Gastroesophageal sphincter (tissue), 4 donors: ENCODE measurements at regions not wholly inside any gene's neighbourhood (a gene's known extent, or its start where the extent isn't known, plus 50 kb on each side); places are given as distances from the start of the nearest gene placed in this dataset.

Source experiments
- ATAC-seq: fragments of 150-250 bp; one replicate; pipeline ENCODE4 v1.9.1; 2016; ENCODE audit warnings: mild to moderate bottlenecking, moderate library complexity
- H3K27ac ChIP-seq, 4 donors: fragments of 200-600 bp; sonication (generic) in 3 of 4; 1 replicate in 3 of 4; 2 replicates in 1 of 4; pipeline ENCODE4 v1.5.1; 2016 to 2019
- H3K27me3 ChIP-seq: fragments of 200-600 bp; sonication (generic); one replicate; pipeline ENCODE4 v1.5.1; 2019
- H3K36me3 ChIP-seq, 2 donors: fragments of 200-600 bp; sonication (generic); one replicate each; pipeline ENCODE4 v1.5.1; 2019; ENCODE audit warnings: control low read depth in 1 of 2
- H3K4me1 ChIP-seq, 3 donors: fragments of 200-600 bp; sonication (generic); 1 replicate in 2 of 3; 2 replicates in 1 of 3; pipeline ENCODE4 v1.5.1; 2016 to 2019; ENCODE audit warnings: control low read depth in 2 of 3
- H3K4me3 ChIP-seq, 2 donors: fragments of 200-600 bp; sonication (generic); one replicate each; pipeline ENCODE4 v1.5.1; 2019; ENCODE audit warnings: mild to moderate bottlenecking in 1 of 2, moderate library complexity in 1 of 2
- H3K9me3 ChIP-seq, 3 donors: fragments of 200-600 bp; sonication (generic); one replicate each; pipeline ENCODE4 v1.5.1; 2017 to 2019; ENCODE audit warnings: control low read depth in 2 of 3
- EP300 ChIP-seq: sonication (generic); formaldehyde crosslinking; IDR thresholded peaks from one replicate; pipeline ENCODE4 v1.6.1; 2017; ENCODE audit warnings: antibody characterized with exemption, mild to moderate bottlenecking
- POLR2A ChIP-seq, 2 donors: fragments of 450-650 bp; IDR thresholded peaks; one replicate each; pipeline ENCODE4 v1.6.1; 2017; ENCODE audit warnings: antibody characterized with exemption in 2 of 2, mild to moderate bottlenecking in 2 of 2, moderate library complexity in 1 of 2
- POLR2AphosphoS5 ChIP-seq: sonication (generic); formaldehyde crosslinking; IDR thresholded peaks from one replicate; pipeline ENCODE4 v1.6.1; 2017; ENCODE audit warnings: antibody characterized with exemption
- WGBS, 2 donors: methylation state at CpG; one replicate each; pipeline ENCODE4 v1.1.5; 2018; ENCODE audit warnings: low coverage in 1 of 2; 5-methylcytosine and 5-hydroxymethylcytosine counted together
- TF ChIP-seq, protein P1 (sequence below), 4 experiments: fragments of 200-600 bp in 2 of 4; fragments of 450-650 bp in 2 of 4; sonication (generic) in 1 of 4; IDR thresholded peaks; one replicate each; pipeline ENCODE4 v1.5.1; 2017 to 2019; ENCODE audit warnings: antibody characterized with exemption in 4 of 4, mild to moderate bottlenecking in 2 of 4, moderate library complexity in 2 of 4

DNA sequence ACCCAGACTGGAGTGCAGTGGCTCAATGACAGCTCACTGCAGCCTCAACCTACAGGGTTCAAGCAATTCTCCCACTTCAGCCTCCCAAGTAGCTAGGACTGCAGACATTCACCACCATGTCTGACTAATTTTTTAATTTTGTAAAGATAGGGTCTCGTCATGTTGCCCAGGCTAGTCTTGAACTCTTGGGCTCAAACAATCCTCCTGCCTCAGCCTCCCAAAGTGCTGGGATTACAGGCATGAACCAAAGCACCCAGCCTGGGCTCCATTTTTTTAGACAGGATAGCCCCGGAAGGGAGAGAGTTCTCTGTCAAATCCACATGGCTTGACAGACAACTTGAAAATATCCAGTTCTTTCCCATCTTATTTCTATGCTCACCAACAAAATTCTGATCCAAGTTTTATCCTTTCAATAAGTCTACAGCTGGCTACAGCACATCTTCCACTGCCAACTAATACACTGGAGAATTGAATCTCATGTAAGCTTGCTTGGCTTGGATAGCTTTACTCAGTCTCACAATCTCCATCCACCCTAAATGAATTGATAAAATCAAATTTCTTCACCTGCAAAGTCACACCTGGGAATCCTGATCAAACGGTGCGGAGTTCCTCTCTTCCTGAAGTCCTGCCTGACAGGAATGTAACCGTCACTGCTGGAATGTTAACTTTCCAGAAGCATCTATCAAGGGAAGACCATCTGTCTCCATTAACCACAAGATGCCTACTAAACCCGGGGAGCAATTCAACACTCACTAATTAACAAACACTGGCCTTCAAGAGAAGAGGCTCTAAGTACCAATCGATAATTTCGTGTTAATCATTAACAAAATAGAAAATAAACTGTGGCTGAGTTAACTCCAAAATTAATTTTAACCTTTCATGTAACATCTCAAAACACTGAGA is 239.7 kb upstream of the MKLN1 start:
- peaks cover 4 to 92% (median 20%) of the 10 kb centered on the region in 3 donors for H3K4me1 ChIP-seq
- no peak overlapping the region for H3K4me3 ChIP-seq
- H3K27me3 ChIP-seq: no peaks in the 10 kb centered on the region
- no peak for ATAC-seq
- WGBS, 2 donors: 66 to 71% methylated on average over 7 to 8 of the region's 8 CpGs
- TF ChIP-seq EP300: no peak
- no peak for TF ChIP-seq POLR2AphosphoS5
- TF ChIP-seq, protein P1, sequence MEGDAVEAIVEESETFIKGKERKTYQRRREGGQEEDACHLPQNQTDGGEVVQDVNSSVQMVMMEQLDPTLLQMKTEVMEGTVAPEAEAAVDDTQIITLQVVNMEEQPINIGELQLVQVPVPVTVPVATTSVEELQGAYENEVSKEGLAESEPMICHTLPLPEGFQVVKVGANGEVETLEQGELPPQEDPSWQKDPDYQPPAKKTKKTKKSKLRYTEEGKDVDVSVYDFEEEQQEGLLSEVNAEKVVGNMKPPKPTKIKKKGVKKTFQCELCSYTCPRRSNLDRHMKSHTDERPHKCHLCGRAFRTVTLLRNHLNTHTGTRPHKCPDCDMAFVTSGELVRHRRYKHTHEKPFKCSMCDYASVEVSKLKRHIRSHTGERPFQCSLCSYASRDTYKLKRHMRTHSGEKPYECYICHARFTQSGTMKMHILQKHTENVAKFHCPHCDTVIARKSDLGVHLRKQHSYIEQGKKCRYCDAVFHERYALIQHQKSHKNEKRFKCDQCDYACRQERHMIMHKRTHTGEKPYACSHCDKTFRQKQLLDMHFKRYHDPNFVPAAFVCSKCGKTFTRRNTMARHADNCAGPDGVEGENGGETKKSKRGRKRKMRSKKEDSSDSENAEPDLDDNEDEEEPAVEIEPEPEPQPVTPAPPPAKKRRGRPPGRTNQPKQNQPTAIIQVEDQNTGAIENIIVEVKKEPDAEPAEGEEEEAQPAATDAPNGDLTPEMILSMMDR (IDR thresholded peaks at IDR 0.05): no peak
- no peak for TF ChIP-seq POLR2A (IDR thresholded peaks at IDR 0.05)
- no peaks in the 10 kb centered on the region for H3K9me3 ChIP-seq
- H3K27ac ChIP-seq: no peak overlapping the region
- H3K36me3 ChIP-seq: peaks cover 0 to 7% of the 10 kb centered on the region in 2 donors

DNA sequence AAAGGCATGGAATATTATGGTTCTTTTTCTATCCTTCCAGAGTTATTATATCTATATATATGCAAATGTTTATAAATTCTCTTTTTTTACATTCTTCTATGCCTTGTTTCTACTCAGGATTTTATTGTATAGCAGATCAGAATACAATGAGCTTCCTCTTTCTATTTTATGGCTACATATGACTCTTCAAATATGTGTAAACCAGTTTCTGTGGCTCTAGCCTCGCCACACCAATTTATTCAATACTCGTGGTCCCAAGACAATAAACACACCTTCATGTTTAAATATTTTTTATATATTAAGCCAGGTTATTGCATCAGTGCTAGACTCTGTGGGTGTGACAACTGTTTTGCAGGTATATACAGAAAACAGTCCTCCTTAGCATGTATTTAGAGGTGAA is 237.5 kb upstream of the MKLN1 start:
- TF ChIP-seq POLR2AphosphoS5 (no peak), POLR2A (IDR thresholded peaks at IDR 0.05) (no peak), EP300 (no peak)
- TF ChIP-seq, protein P1 (IDR thresholded peaks at IDR 0.05): no peak

DNA sequence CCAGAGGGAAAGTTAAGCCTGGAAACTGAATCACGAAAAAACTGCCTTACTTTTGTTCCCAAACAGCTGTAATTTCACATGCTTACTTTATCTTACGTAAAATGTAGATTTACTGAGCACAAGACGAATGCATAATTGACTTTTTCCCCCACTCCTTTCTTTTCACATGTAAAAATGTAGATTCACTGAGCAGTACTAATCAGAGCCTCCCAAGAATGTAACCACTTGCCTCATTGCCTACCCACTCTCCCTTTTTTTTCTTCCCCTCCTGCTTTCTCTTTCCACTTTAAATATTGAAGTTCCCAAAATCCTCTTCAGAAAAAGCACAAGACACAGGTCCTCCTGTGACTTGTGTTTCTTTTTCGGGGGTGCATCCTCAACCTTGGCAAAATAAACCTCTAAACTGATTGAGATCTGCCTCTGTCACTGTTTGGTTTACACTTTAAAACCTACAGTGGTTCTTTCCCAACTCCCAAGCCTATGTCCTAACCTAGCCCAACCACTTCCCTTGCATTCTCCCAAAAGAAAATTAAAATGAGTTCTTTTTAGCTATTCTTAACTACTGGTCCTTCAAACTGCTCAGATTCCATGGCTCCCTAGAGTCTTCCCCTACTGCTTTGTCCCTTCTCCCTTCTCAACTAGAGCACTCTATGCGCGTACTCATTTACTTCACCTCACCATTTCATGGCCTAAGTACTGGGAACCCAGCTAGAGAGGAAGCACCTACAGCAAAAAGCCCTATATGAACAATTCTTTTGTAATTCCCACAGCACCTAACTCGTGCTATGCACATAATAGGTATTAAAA is 236.6 kb upstream of the MKLN1 start:
- no peak overlapping the region for H3K4me3 ChIP-seq

More for the DNA sequence above, 237.5 kb upstream of the MKLN1 start:
- ATAC-seq: no peak
- H3K4me3 ChIP-seq: no peak overlapping the region
- peaks cover 0 to 20% of the 10 kb centered on the region in 2 donors for H3K36me3 ChIP-seq
- no peaks in the 10 kb centered on the region for H3K9me3 ChIP-seq
- H3K4me1 ChIP-seq: peaks cover 4 to 96% (median 20%) of the 10 kb centered on the region in 3 donors
- no peaks in the 10 kb centered on the region for H3K27me3 ChIP-seq
- 76 to 83% methylated on average over 2 of the region's 2 CpGs for WGBS, 2 donors
- H3K27ac ChIP-seq: no peak overlapping the region

DNA sequence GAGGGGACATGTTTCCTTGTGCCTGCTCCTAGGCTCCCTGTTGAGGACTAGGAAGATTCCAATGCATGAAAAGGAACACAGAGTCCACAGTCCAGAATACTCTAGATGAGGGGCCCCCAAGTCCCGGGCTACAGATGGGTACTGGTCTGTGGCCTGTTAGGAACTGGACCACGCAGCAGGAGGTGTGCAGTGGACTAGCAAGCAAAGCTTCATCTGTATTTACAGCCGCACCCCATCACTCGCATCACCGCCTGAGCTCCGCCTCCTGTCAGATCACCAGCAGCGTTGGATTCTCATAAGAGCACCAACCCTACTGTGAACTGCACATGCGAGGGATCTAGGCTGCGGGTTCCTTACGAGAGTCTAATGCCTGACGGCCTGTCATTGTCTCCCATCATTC is 233.0 kb upstream of the MKLN1 start:
- Histone ChIP-seq H3K9me3 (no peaks in the 10 kb centered on the region), H3K36me3 (peaks cover 0 to 19% of the 10 kb centered on the region in 2 donors), H3K4me3 (no peak overlapping the region), H3K27ac (no peak overlapping the region), H3K4me1 (peaks cover 4 to 100% (median 51%) of the 10 kb centered on the region in 3 donors), H3K27me3 (no peaks in the 10 kb centered on the region)
- ATAC-seq: no peak
- 96 to 100% methylated on average over 4 to 8 of the region's 11 CpGs for WGBS, 2 donors
- TF ChIP-seq POLR2A (IDR thresholded peaks at IDR 0.05): no peak

More for the DNA sequence above, 236.6 kb upstream of the MKLN1 start:
- WGBS, 2 donors: 75 to 82% methylated on average over 6 to 7 of the region's 7 CpGs
- Histone ChIP-seq H3K27me3 (no peaks in the 10 kb centered on the region), H3K36me3 (peaks cover 0 to 20% of the 10 kb centered on the region in 2 donors), H3K4me1 (peaks cover 4 to 99% (median 24%) of the 10 kb centered on the region in 3 donors), H3K27ac (peak overlapping the region in 1 of 4 donors; percentile 7), H3K9me3 (no peaks in the 10 kb centered on the region)
- TF ChIP-seq POLR2A (IDR thresholded peaks at IDR 0.05): no peak
- no peak for TF ChIP-seq EP300
- TF ChIP-seq, protein P1 (IDR thresholded peaks at IDR 0.05): no peak
- ATAC-seq: no peak

DNA sequence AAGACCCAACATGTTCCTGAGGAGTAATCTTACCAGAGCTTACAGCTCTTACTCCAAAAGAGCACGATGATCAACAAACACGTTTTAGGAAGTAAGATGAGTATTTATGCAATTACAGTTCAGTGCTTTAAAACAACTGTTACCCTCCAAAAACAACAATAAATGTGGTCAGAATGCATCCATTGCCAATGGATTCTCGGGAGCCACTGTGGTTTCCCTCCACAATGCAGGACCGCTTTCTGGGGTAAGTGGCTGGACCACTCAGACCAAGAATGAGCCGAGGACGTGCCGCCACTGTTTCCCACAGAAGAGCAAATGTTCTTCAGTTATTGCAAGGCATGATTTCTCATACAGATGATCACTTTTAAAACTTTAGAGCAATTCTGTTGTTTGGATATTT is 232.3 kb upstream of the MKLN1 start:
- WGBS, 2 donors: 80 to 88% methylated on average over 5 to 7 of the region's 7 CpGs
- Histone ChIP-seq H3K9me3 (no peaks in the 10 kb centered on the region), H3K27ac (no peak overlapping the region), H3K36me3 (peaks cover 0 to 19% of the 10 kb centered on the region in 2 donors), H3K27me3 (no peaks in the 10 kb centered on the region), H3K4me3 (no peak overlapping the region), H3K4me1 (peaks cover 4 to 100% (median 53%) of the 10 kb centered on the region in 3 donors)
- no peak for TF ChIP-seq POLR2A (IDR thresholded peaks at IDR 0.05)
- TF ChIP-seq POLR2AphosphoS5: no peak
- TF ChIP-seq, protein P1 (IDR thresholded peaks at IDR 0.05): no peak
- TF ChIP-seq EP300: no peak
- ATAC-seq: no peak
